ENCODE measurements at regions not wholly inside any gene's neighbourhood (a gene's known extent, or its start where the extent isn't known, plus 50 kb on each side); places are given as distances from the start of the nearest gene placed in this dataset.

- TF ChIP-seq, protein P1, sequence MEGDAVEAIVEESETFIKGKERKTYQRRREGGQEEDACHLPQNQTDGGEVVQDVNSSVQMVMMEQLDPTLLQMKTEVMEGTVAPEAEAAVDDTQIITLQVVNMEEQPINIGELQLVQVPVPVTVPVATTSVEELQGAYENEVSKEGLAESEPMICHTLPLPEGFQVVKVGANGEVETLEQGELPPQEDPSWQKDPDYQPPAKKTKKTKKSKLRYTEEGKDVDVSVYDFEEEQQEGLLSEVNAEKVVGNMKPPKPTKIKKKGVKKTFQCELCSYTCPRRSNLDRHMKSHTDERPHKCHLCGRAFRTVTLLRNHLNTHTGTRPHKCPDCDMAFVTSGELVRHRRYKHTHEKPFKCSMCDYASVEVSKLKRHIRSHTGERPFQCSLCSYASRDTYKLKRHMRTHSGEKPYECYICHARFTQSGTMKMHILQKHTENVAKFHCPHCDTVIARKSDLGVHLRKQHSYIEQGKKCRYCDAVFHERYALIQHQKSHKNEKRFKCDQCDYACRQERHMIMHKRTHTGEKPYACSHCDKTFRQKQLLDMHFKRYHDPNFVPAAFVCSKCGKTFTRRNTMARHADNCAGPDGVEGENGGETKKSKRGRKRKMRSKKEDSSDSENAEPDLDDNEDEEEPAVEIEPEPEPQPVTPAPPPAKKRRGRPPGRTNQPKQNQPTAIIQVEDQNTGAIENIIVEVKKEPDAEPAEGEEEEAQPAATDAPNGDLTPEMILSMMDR (conservative IDR thresholded peaks at IDR 0.05; ENCODE audit: low read depth, low read length) = no peak
- TF ChIP-seq RFX5 (IDR thresholded peaks at IDR 0.05; ENCODE audit: low read depth, low read length) = no peak
- no peak for TF ChIP-seq FOS (IDR thresholded peaks at IDR 0.05; ENCODE audit: low read depth, low read length)
- TF ChIP-seq RAD21 (IDR thresholded peaks at IDR 0.05; ENCODE audit: low read length) = no peak
- TF ChIP-seq BHLHE40 (IDR thresholded peaks at IDR 0.05; ENCODE audit: low read depth, low read length) = no peak
- no peak for TF ChIP-seq POLR2A (IDR thresholded peaks at IDR 0.05; ENCODE audit: low read depth, low read length)
- TF ChIP-seq SMC3 (IDR thresholded peaks at IDR 0.05; ENCODE audit: low read depth, low read length) = no peak
- no peak for TF ChIP-seq MAZ (IDR thresholded peaks at IDR 0.05; ENCODE audit: borderline replicate concordance, low read depth, low read length)
- TF ChIP-seq MAFK (IDR thresholded peaks at IDR 0.05; ENCODE audit: low read depth, low read length) = no peak
- TF ChIP-seq CEBPB (IDR thresholded peaks at IDR 0.05; ENCODE audit: low read depth, low read length) = no peak
Observed at GRCh38 chr16:79301051-79301450, 299.5 kb downstream of the MAF start.
